Right kidney (tissue), 1 donor: ENCODE measurements at regions not wholly inside any gene's neighbourhood (a gene's known extent, or its start where the extent isn't known, plus 50 kb on each side); places are given as distances from the start of the nearest gene placed in this dataset.
"Not testable (repeated sequence)": the region's sequence is repeated elsewhere in the genome, so short reads cannot be mapped to it uniquely, and the experiment has no call there.

Source experiments
- DNase-seq: peaks from one replicate; pipeline ENCODE4 v3.0.0-alpha.2; 2016

- DNase-seq = no peak
These were observed 551.3 kb downstream of the DMRTA1 start for GRCh38 chr9:22997923-22998322.

DNA sequence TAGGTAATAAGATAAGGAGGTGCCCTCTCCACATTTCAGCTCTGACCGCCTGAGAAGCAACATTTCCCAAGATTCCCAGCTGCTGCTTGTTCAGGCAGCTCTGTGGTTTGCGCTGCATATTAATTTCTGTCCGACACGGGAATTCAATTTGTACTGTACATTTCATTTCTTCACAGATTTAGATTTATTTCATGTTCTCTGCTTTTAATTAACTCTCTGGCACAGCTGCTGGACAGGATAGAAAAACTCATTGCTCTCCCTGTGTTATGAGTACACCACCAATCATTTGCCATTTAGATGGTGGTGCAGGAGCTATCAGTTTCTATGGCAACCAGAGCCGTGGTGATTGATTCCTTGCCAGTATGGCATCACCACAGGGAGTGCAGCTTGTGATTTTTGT, 558.5 kb downstream of the DMRTA1 start:
- no peak for DNase-seq

- DNase-seq = no peak
These were observed 559.5 kb downstream of the DMRTA1 start for GRCh38 chr9:23006127-23006526.

DNA sequence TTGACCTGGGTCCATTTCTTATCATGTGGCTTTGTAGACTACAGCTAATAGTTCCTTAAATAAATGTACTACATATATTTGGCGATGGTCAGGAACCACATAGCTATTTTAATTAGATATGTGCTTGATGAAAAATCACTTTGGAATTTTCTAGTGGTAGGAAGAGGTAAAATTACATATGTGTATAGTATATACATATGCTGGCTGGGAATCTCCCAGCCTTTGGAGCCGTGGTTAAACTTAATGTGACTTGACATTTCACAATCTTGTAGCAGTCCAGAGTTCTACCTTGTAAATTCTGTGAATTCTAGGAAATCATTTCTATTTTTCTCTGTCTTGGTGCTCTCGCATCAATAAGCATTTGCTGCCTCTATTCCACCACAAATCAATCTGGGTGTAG, 565.0 kb downstream of the DMRTA1 start:
- no peak for DNase-seq

DNA sequence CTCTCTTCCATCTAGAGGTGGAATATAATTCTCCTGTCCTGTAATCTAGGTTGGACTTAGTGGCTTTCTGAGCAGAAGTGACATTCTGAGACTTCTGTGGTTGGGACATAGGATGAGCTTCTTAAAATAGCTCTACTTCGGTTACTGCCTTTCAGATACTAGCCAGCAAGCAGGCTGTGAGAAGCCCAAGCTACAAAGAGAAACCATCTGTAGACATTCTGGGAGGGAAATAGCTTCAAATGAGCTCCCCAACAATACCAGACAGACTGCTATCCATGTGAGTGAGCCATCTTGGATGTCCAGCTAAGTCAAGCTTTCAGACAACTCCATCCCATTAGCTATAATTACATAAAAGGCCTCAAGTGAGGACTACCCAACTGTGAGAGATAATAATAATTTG, 568.9 kb downstream of the DMRTA1 start:
- no peak for DNase-seq

- DNase-seq = no peak
These were observed 589.8 kb downstream of the DMRTA1 start for GRCh38 chr9:23036416-23036815.

DNA sequence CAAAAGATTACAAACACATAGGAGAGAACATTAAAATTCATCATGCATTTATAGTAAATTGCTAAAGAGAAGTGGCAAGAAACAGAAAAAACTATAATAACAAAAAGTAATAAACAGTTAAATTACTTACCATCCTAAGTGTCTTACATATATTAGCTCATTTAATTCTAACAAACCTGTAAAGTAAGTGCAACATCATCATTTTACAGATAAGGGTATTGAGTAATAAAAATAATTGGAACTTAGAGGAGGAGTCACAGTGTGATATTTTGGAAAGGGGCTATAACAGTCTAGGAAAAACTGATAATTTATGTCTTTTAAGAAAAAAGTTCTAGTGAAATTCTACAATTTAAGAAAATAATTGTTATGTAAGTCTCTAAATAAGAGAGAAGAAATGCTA, 592.8 kb downstream of the DMRTA1 start:
- no peak for DNase-seq

GRCh38 chr9:23041466-23041865, 594.8 kb downstream of the DMRTA1 start:
- no peak for DNase-seq

GRCh38 chr9:23044549-23044948, 597.9 kb downstream of the DMRTA1 start:
- no peak for DNase-seq

DNA sequence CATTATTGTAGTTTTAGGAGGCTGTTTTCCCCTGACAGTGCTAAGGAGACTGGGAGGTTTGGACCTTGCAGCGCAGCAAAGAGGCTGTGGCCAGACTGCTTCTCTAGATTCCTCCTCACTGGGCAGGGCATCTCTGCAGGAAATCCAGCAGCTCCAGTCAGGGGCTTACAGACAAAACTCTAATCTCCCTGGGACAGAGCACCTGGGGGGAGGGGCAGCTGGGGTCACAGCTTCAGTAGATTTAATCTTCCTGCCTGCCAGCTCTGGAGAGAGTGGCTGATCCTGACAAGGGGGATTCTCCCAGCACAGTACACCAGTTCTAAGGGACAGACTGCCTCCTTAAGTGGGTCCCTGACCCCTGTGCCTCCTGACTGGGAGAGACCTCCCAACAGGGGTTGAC, 599.4 kb downstream of the DMRTA1 start:
- not testable (repeated sequence) for DNase-seq

- no peak for DNase-seq
These were observed 603.9 kb downstream of the DMRTA1 start for GRCh38 chr9:23050548-23050947.

- DNase-seq = no peak
These were observed 626.5 kb downstream of the DMRTA1 start for GRCh38 chr9:23073136-23073535.

- DNase-seq = no peak
These were observed 633.2 kb downstream of the DMRTA1 start for GRCh38 chr9:23079798-23080197.

DNA sequence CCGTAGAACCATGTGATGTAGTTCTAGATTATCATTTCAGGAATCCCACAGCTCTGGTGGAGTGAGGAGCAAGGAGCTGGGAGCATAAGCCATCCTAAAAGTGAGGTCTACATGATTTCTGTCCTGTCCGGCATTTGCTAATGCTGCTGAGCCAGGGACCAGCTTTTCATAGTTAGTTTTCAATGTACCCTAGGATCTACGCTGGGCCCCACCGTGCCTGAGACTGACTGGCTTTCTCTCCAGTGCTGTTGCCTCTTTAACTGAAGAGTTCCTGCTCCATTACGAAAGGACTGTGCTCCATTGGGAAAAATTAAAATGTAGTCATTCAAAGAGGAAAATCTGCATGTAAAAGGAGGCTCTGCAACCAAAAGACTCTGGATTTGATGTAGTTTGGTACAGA, 634.8 kb downstream of the DMRTA1 start:
- no peak for DNase-seq

DNA sequence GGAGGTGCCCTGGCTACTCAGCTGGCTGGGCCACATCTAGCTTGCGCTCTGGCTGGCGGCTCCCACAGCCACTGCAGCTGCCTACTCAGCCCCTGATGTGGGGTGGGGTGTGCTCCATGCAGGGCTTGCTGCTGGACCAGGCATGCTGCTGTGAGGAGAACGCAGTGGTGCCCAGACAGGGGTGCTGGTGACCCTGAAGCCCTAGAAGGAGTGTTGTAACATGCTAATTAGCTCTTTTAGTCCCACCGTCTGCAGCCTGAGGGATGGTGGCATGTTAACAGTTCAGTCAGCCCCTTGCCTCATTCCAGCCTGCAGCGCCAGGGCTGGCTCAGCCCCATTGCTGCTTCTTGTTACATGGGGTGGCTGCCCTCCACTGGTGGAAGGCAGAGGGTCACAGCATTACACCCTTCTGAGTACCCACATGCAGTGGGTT, 642.3 kb downstream of the DMRTA1 start:
- no peak for DNase-seq

DNA sequence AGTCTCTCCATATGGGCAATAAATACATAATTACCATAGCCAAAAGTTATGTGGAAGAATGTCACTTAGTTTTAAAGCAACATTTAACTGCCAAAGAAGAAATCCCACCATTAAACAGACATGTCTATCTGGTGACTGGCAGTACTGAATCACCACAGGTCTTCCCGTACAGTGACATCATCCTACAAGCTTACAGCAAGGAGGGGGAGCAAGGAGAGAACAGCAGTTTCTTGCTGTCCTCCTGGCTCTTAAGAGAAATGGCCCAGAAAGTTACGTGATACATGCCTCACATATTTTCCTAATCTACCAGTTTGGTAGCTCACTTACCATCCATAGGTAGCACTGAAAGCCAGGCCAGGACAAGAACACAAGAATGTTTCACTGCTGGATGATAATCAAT, 671.0 kb downstream of the DMRTA1 start:
- no peak for DNase-seq

- DNase-seq = no peak
These were observed 674.0 kb downstream of the DMRTA1 start for GRCh38 chr9:23120630-23121029.

DNA sequence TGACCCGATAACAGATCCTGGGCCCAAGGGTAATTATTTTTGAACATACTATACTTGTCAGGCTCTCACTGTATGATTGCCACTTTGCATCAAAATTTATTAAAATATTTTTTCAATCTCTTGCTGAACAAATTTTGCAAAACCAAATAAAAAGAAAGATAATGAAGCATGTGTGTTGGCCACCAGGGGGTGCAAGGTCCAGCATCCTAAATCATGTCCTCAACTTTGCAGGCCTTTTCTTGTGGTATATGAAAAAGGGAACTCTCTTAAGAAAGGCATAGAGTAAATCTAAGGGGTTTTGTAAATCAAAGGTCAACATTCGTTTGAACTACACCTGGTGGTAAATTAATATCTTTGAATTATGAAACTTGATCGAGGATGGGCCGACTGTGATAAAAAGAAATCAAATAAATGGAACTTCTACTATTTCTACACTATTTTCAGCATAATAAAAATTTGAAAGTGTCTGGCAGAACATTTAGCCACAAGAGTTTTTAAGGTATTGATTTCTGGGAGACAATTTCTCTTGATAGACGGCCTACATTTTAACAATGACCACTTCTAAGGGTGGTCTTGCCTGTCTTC, 676.5 kb downstream of the DMRTA1 start:
- peak; percentile 6 for DNase-seq

- DNase-seq = no peak
These were observed 680.6 kb downstream of the ELAVL2 start for GRCh38 chr9:23145467-23145866.

DNA sequence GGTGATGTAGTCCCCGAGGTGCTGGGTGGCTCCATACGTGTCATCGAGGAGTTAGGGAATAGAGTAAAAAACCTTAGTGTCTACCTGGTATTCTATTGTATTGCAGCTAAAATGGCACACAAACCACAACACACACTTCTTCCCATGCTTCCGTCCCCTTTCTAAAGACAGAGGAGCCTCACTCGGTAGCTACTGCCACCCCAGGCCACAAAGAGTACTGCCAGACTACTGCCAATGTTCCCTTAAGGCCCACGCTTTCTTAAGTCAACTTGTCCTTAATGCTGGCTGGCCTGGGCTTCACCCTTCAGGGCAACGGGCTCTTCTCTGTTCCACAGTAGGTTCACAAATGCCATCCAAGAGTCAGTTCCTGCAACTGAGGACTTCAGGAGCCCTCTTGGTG, 673.0 kb downstream of the ELAVL2 start:
- no peak for DNase-seq

DNA sequence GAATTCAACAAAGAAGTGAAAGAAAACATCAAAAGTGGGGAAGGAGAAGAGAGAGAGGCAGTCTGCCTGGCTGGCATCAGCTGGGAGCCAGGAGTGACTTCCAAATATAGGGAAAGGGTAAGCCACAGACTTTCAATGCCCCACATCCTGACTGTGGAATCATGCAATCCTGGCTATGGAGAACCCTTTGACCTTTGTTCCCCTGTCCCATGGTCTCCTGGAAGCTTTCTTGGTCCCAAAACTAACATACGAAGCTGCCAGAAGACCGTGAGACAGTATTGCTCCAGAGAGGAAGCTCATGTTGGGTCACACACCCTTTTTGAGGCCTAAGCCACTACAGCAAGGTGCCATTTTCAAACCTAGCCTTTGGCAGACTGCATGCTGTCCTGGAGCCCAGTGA, 665.5 kb downstream of the ELAVL2 start:
- no peak for DNase-seq

- DNase-seq = no peak
These were observed 665.0 kb downstream of the ELAVL2 start for GRCh38 chr9:23160952-23161469.

- DNase-seq = no peak
These were observed 663.3 kb downstream of the ELAVL2 start for GRCh38 chr9:23162789-23163188.

DNA sequence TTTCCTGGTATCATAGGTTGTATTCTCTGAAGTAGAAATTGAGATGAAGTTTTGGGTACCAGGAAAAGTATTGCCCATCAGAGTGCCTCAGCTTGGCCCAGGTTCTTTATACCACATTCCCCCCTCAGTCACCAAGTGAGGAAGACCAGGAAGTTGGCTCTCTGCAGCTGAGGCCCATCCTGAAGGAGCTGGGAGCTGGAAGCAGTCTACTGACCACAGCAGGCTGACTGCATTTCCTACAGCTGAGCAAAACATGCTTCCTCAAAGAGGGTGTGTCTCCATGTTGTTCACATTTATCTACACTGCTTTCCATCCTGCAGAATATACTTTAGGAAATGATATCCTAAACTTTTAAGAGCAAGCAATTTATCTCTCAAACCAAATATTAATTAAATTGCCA, 654.6 kb downstream of the ELAVL2 start:
- no peak for DNase-seq

DNA sequence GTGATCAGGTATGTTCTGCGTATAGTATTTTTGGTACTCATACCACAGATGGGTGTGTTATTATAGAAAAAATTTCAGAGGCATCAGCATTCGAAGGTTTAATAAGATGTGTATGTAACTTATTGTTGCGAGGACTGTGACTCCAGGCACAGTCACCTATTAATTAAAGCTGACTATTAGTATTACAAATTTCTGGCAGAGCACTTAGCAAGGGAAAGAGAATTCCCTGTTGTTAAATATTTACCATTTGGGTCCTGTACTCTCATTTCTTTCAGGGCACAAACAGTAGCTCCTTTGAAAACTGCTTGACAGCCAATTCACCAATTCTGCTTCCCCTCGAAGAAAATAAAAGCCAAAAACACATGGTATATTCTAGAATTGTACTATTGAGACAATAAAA, 653.8 kb downstream of the ELAVL2 start:
- no peak for DNase-seq
